K562 (cell line): ENCODE measurements at regions not wholly inside any gene's neighbourhood (a gene's known extent, or its start where the extent isn't known, plus 50 kb on each side); places are given as distances from the start of the nearest gene placed in this dataset.

Experiments used
- ATAC-seq: fragments of 200-7000 bp; cut with Tn5 transposase; 3 replicates; pipeline ENCODE4 v1.9.1; 2020; ENCODE audit warnings: moderate library complexity
- BruUV-seq: library from RNA; stranded (reverse); fragments of 400-500 nt; replicated peaks from 2 replicates; lab custom pipeline; 2021; lab: Mats Ljungman, UMichigan
- CTCF ChIA-PET: fragments of 300-600 bp; formaldehyde crosslinking; extraction: SDS; loops from one replicate; lab custom pipeline; 2021; ENCODE audit warnings: low intra/inter-chr PET ratio; lab: Yijun Ruan, JAX
- POLR2A ChIA-PET: fragments of 300-600, 350-650 bp; sonication (Branson Sonifier 250); formaldehyde crosslinking; extraction: SDS; loops from one replicate; lab custom pipeline; 2021; ENCODE audit warnings: antibody characterized with exemption, inconsistent platforms; lab: Yijun Ruan, JAX
- DNase-seq, 4 experiments: peaks; one replicate each; pipeline versions ENCODE4 v3.0.0 to v3.0.0-alpha.2; 2011 to 2018; ENCODE audit warnings: low spot score in 3 of 4, mixed read lengths in 3 of 4; ENCODE audit errors: extremely low read depth in 1 of 4
- FAIRE-seq: peaks from 2 replicates; lab custom pipeline; 2011; peaks lifted over from hg19 to GRCh38; lab: Jason Lieb, UNC
- H2AFZ ChIP-seq: 2 replicates; pipeline ENCODE4 v1.6.0; 2011; ENCODE audit warnings: low read depth, low read length, control low read depth, inconsistent platforms
- H3K27ac ChIP-seq: fragments of 200-600 bp; 3 replicates; pipeline ENCODE4 v1.8.0; 2011; ENCODE audit warnings: low read depth, mild to moderate bottlenecking, control low read depth, inconsistent platforms, low read length, moderate library complexity, mixed read lengths; ENCODE audit errors: extremely low read depth
- H3K27me3 ChIP-seq, 2 experiments: fragments of 300-600 bp in 1 of 2; 2 replicates in 1 of 2; 3 replicates in 1 of 2; pipeline versions ENCODE4 v1.6.0 to v1.8.0; 2011; ENCODE audit warnings: inconsistent platforms in 2 of 2, low read length in 2 of 2, mild to moderate bottlenecking in 1 of 2, mixed read lengths in 1 of 2, moderate library complexity in 1 of 2; ENCODE audit not compliant: control insufficient read depth in 2 of 2, insufficient read depth in 2 of 2
- H3K36me3 ChIP-seq: fragments of 300-600 bp; 3 replicates; pipeline ENCODE4 v1.8.0; 2011; ENCODE audit warnings: mild to moderate bottlenecking, low read length, inconsistent platforms; ENCODE audit not compliant: control insufficient read depth, insufficient read depth
- H3K4me1 ChIP-seq, 2 experiments: fragments of 200-600 bp in 1 of 2; replicated peaks in 1 of 2; 2 replicates in 1 of 2; 3 replicates in 1 of 2; pipeline versions ENCODE4 v1.5.1 to v1.8.0; 2011; ENCODE audit warnings: inconsistent platforms in 2 of 2, low read length in 2 of 2, mild to moderate bottlenecking in 1 of 2, mixed read lengths in 1 of 2, moderate library complexity in 1 of 2; ENCODE audit not compliant: control insufficient read depth in 2 of 2, insufficient read depth in 2 of 2
- H3K4me2 ChIP-seq: 2 replicates; pipeline ENCODE4 v1.6.1; 2011; ENCODE audit warnings: low read length, control low read depth, inconsistent platforms, mixed read lengths; ENCODE audit not compliant: insufficient read depth
- H3K4me3 ChIP-seq: fragments of 200-600 bp; sonication (generic), shearing (Covaris generic); 2 replicates; pipeline ENCODE4 v1.5.1; 2016; ENCODE audit warnings: control low read depth, inconsistent platforms
- H3K79me2 ChIP-seq: fragments of 200-600 bp; 3 replicates; pipeline ENCODE4 v1.8.0; 2011; ENCODE audit warnings: low read length, inconsistent platforms; ENCODE audit not compliant: control insufficient read depth, insufficient read depth
- H3K9ac ChIP-seq, 2 experiments: 2 replicates each; pipeline versions ENCODE4 v1.6.0 to v1.6.1; 2011; ENCODE audit warnings: low read depth in 2 of 2, low read length in 2 of 2, control low read depth in 1 of 2, inconsistent platforms in 1 of 2, mild to moderate bottlenecking in 1 of 2, mixed read lengths in 1 of 2; ENCODE audit not compliant: insufficient read depth in 1 of 2
- H3K9me1 ChIP-seq: one replicate; pipeline ENCODE4 v1.6.0; 2011; ENCODE audit warnings: inconsistent platforms, mild to moderate bottlenecking, low read length, moderate library complexity; ENCODE audit not compliant: control insufficient read depth, insufficient read depth
- H3K9me3 ChIP-seq: replicated peaks from 2 replicates; pipeline ENCODE4 v1.5.1; 2011; ENCODE audit warnings: low read depth, low read length, inconsistent platforms; ENCODE audit not compliant: control insufficient read depth, insufficient read depth
- H4K20me1 ChIP-seq: replicated peaks from 2 replicates; pipeline ENCODE4 v1.6.1; 2011; ENCODE audit warnings: low read length, inconsistent platforms, mixed read lengths; ENCODE audit not compliant: control insufficient read depth, insufficient read depth
- ATF1 ChIP-seq, 2 experiments: fragments of 450-650 bp in 1 of 2; IDR thresholded peaks; 2 replicates each; pipeline ENCODE4 v1.6.1; 2016; ENCODE audit warnings: missing compliant biosample characterization in 1 of 2, missing genetic modification characterization in 1 of 2
- CBFA2T2 ChIP-seq: fragments of 450-650 bp; conservative IDR thresholded peaks from 2 replicates; pipeline ENCODE4 v1.6.1; 2017; ENCODE audit warnings: mild to moderate bottlenecking
- COPS2 ChIP-seq: fragments of 450-650 bp; conservative IDR thresholded peaks from 2 replicates; pipeline ENCODE4 v1.6.1; 2016; ENCODE audit warnings: mild to moderate bottlenecking, moderate library complexity
- E2F5 ChIP-seq: sonication (generic); formaldehyde crosslinking; IDR thresholded peaks from 2 replicates; pipeline ENCODE4 v1.8.0; 2022; ENCODE audit warnings: mild to moderate bottlenecking, missing genetic modification reagents
- HDAC2 ChIP-seq: fragments of 450-650 bp; IDR thresholded peaks from 2 replicates; pipeline ENCODE4 v1.6.1; 2016; ENCODE audit warnings: mild to moderate bottlenecking
- HEY1 ChIP-seq: fragments of 250-450 bp; sonication (Bioruptor Pico); IDR thresholded peaks from 2 replicates; pipeline ENCODE4 v1.5.0; 2020; ENCODE audit warnings: mild to moderate bottlenecking, moderate library complexity, borderline replicate concordance
- NR2F6 ChIP-seq: fragments of 450-650 bp; formaldehyde crosslinking; IDR thresholded peaks from 2 replicates; pipeline ENCODE4 v1.4.0; 2020; ENCODE audit warnings: mild to moderate bottlenecking
- POU5F1 ChIP-seq: fragments of 150-350 bp; IDR thresholded peaks from 2 replicates; pipeline ENCODE4 v1.6.1; 2014; ENCODE audit warnings: borderline replicate concordance, low read length, low read depth, mild to moderate bottlenecking; ENCODE audit not compliant: partially characterized antibody
- TBP ChIP-seq: optimal IDR thresholded peaks from 2 replicates; pipeline ENCODE3; 2011; ENCODE audit warnings: low read depth, low read length, improper control_type of control experiment
- ZBTB34 ChIP-seq: fragments of 250-450 bp; sonication (Bioruptor Pico); IDR thresholded peaks from 2 replicates; pipeline ENCODE4 v1.8.0; 2021; ENCODE audit warnings: mild to moderate bottlenecking, moderate library complexity
- ZNF217 ChIP-seq: sonication (generic); formaldehyde crosslinking; IDR thresholded peaks from 2 replicates; pipeline ENCODE4 v1.8.0; 2022; ENCODE audit warnings: mild to moderate bottlenecking, missing genetic modification reagents
- WGBS: fragments of 100-300 bp; shearing (Covaris generic); methylation state at CpG from one replicate; pipeline ENCODE4 v1.1.6; 2016; ENCODE audit warnings: low coverage, mixed read lengths; ENCODE audit not compliant: insufficient coverage; ENCODE audit errors: missing lambda C conversion rate; 5-methylcytosine and 5-hydroxymethylcytosine counted together
- in situ Hi-C: fragments of 300-500 bp; cut with MboI; formaldehyde crosslinking; loops from 4 replicates; pipeline ENCODE4 v1.15.0; 2018; ENCODE audit warnings: inconsistent platforms, mixed read lengths
- intact Hi-C: fragments of 100-400 bp; cut with micrococcal nuclease; formaldehyde crosslinking; loops from 2 replicates; pipeline ENCODE4 v1.14.2; 2022

GRCh38 chrX:69020316-69020715 is 144.9 kb downstream of the PJA1 start (continued):
- TF ChIP-seq ATF1 (CRISPR knock-in tag; IDR thresholded peaks at IDR 0.05) = no peak
- no peak for TF ChIP-seq ATF1 (tag; IDR thresholded peaks at IDR 0.05)
- no peak for TF ChIP-seq COPS2
- TF ChIP-seq NR2F6 (CRISPR knock-in tag) = no peak
- no peak for TF ChIP-seq CBFA2T2
- TF ChIP-seq, all 486 proteins: peak for 0

GRCh38 chrX:69019073-69019890 is 146.0 kb downstream of the PJA1 start:
- Histone ChIP-seq H3K4me2 (no peak overlapping the region), H3K4me1 (no peaks in the 10 kb centered on the region), H3K36me3 (no peaks in the 10 kb centered on the region), H3K4me3 (no peak overlapping the region), H4K20me1 (peaks cover 4% of the 10 kb centered on the region; the same call in 1 of the 2 replicates), H3K9ac (no peak overlapping the region), H3K9me3 (no peaks in the 10 kb centered on the region), H2AFZ (no peak overlapping the region), H3K27me3 (no peaks in the 10 kb centered on the region), H3K79me2 (no peaks in the 10 kb centered on the region), H3K27ac (no peak overlapping the region), H3K9me1 (no peaks in the 10 kb centered on the region)
- POLR2A ChIA-PET = no interaction called here
- DNase-seq = no peak
- no peak for FAIRE-seq
- WGBS = 0% methylated on average over 1 of the region's 2 CpGs
- intact Hi-C loops (no loop called here), in situ Hi-C loops (no loop called here)
- BruUV-seq = no TSS peak
- CTCF ChIA-PET = no interaction called here
- no peak for ATAC-seq
- TF ChIP-seq HEY1 (CRISPR knock-in tag) (no peak), ZBTB34 (CRISPR knock-in tag) (no peak), POU5F1 (no peak), E2F5 (CRISPR knock-in tag) (no peak), HDAC2 (no peak), ZNF217 (CRISPR knock-in tag) (no peak), TBP (no peak)
